Activated T-cell treated with anti-CD3 and anti-CD28 coated beads, Interleukin-2, amount 50 U/mL, for 72 hours (primary cell): ENCODE measurements at regions not wholly inside any gene's neighbourhood (a gene's known extent, or its start where the extent isn't known, plus 50 kb on each side); places are given as distances from the start of the nearest gene placed in this dataset.

Source experiments
- ATAC-seq, 2 donors: fragments of 150-1000 bp; cut with Tn5 transposase; replicated peaks in 1 of 2; 2 replicates each; pipeline ENCODE4 v1.10.0; 2021; ENCODE audit warnings: moderate library complexity in 2 of 2, mild to moderate bottlenecking in 1 of 2
- DNase-seq, 2 donors: peaks; one replicate each; pipeline ENCODE4 v3.0.0; 2021 to 2022; ENCODE audit warnings: mixed read lengths in 1 of 2
- H3K27ac Mint-ChIP-seq: one replicate; pipeline ENCODE4 v1.8.0; 2022; ENCODE audit warnings: mild to moderate bottlenecking, moderate library complexity, mixed read lengths
- H3K27me3 Mint-ChIP-seq: one replicate; pipeline ENCODE4 v1.8.0; 2022; ENCODE audit warnings: low read depth, mixed read lengths
- H3K36me3 Mint-ChIP-seq, 2 donors: one replicate each; pipeline ENCODE4 v1.8.0; 2022; ENCODE audit warnings: mixed read lengths in 2 of 2, mild to moderate bottlenecking in 1 of 2; ENCODE audit not compliant: insufficient read depth in 2 of 2
- H3K4me1 Mint-ChIP-seq: one replicate; pipeline ENCODE4 v1.8.0; 2022; ENCODE audit warnings: low read depth, mixed read lengths
- H3K4me3 Mint-ChIP-seq, 2 donors: one replicate each; pipeline ENCODE4 v1.8.0; 2022; ENCODE audit warnings: mild to moderate bottlenecking in 2 of 2, mixed read lengths in 2 of 2, moderate library complexity in 2 of 2
- H3K9me3 Mint-ChIP-seq, 2 donors: one replicate each; pipeline ENCODE4 v1.8.0; 2022; ENCODE audit warnings: mixed read lengths in 2 of 2

DNA sequence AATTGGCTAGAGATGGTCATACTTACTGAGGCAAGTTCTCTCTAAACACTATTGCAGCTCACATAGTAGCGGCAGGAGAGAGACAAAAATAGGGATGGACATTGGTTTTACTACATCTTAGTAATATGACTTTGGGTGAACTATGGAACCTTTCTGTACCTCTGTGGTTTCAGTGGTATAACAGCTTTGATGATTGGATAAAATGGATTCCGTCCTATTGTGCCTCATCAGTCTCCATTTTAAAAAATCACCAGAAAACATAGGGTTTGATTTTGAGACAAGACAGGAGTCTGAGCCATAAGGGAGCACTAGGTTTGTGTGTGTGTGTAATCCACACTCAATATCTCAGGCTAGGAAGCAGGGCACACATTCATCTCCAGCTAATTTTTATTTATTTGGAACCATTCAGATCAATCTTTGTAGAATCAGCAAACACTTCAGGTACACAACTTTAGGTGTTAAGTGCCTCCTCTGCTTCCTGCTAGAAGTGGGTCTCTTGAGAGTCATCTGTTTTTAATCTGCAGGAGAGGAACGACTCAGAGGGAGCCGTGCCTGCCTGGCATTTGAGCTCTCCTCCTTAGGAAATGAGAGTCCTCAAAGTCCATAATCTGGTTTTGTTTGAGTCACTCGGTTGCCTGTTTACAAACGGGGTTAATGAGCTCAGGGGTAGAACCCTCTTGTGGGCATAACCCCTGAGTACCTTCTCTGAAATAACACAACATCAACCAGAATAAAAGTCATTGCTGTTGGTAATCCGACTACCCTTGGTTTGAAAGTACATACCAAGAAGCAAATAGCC is 238.5 kb upstream of the BOD1L1 start:
- ATAC-seq (no peak), DNase-seq (no peak)
- Mint-ChIP-seq H3K4me1 (no peaks in the 10 kb centered on the region), H3K9me3 (peaks cover 8 to 12% of the 10 kb centered on the region in 2 donors), H3K36me3 (peaks cover 1 to 3% of the 10 kb centered on the region in 2 donors), H3K4me3 (no peak overlapping the region), H3K27ac (no peak overlapping the region), H3K27me3 (peaks cover 6% of the 10 kb centered on the region)

GRCh38 chr4:13866881-13867280 is 239.4 kb upstream of the BOD1L1 start:
- ATAC-seq = no peak
- no peaks in the 10 kb centered on the region for H3K4me1 Mint-ChIP-seq
- peaks cover 8 to 13% of the 10 kb centered on the region in 2 donors for H3K9me3 Mint-ChIP-seq

DNA sequence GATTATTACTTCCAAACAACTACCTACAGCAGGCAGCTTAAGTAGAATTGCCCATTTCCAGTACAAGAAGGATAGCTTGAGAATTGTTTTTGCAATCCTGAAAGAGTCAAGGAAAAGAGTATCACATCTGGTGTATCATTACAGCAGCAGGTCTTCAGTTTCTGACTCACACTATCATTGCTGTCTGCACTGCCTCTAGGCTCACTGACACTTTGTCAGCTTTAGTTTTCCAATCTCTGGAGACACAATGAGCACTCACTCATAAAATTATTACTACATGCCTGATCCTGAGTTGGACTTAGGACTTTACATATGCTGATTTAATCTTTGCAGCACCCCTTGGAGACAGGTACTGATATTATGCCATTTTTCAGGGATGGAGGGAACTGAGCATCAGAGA is 244.6 kb upstream of the BOD1L1 start:
- DNase-seq (no peak), ATAC-seq (no peak)
- H3K4me1 Mint-ChIP-seq = no peaks in the 10 kb centered on the region
- H3K4me3 Mint-ChIP-seq = no peak overlapping the region
- H3K27ac Mint-ChIP-seq = no peak overlapping the region
- peaks cover 10% of the 10 kb centered on the region for H3K27me3 Mint-ChIP-seq
- peaks cover 0 to 2% of the 10 kb centered on the region in 2 donors for H3K9me3 Mint-ChIP-seq
- no peaks in the 10 kb centered on the region for H3K36me3 Mint-ChIP-seq

More at GRCh38 chr4:13866881-13867280, 239.4 kb upstream of the BOD1L1 start:
- H3K27me3 Mint-ChIP-seq = peaks cover 10% of the 10 kb centered on the region
- no peak for DNase-seq
- no peak overlapping the region for H3K27ac Mint-ChIP-seq
- H3K4me3 Mint-ChIP-seq = no peak overlapping the region
- peaks cover 1 to 3% of the 10 kb centered on the region in 2 donors for H3K36me3 Mint-ChIP-seq

GRCh38 chr4:13872955-13873354 is 245.4 kb upstream of the BOD1L1 start:
- H3K9me3 Mint-ChIP-seq = peaks cover 0 to 2% of the 10 kb centered on the region in 2 donors
- no peak for ATAC-seq
- no peak overlapping the region for H3K27ac Mint-ChIP-seq
- peaks cover 10% of the 10 kb centered on the region for H3K27me3 Mint-ChIP-seq
- H3K36me3 Mint-ChIP-seq = no peaks in the 10 kb centered on the region
- no peak for DNase-seq
- no peaks in the 10 kb centered on the region for H3K4me1 Mint-ChIP-seq
- no peak overlapping the region for H3K4me3 Mint-ChIP-seq

- Mint-ChIP-seq H3K27me3 (peaks cover 16% of the 10 kb centered on the region), H3K27ac (no peak overlapping the region), H3K9me3 (peaks cover 2 to 10% of the 10 kb centered on the region in 2 donors), H3K4me1 (no peaks in the 10 kb centered on the region), H3K36me3 (no peaks in the 10 kb centered on the region), H3K4me3 (no peak overlapping the region)
- no peak for DNase-seq
- no peak for ATAC-seq
Observed at GRCh38 chr4:13875181-13875580, 247.7 kb upstream of the BOD1L1 start.

DNA sequence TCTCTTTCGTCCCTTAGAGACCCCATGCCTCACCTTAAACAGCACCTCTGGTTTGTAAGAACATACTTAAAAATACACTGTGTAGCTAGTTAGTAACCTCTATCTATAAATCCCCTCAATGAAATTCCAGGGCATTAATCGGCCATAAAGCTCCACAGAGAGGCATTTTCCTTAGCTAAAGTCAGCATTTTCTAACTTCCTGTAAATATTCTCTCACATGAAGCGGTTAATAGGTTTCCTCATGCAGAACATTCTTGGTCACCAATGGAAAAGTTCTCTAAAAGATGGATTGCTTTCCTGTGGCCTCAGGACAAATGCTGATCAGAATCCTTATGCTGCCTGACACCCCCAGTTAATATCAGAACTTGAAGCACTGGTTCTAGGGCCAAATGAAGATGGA is 248.6 kb upstream of the BOD1L1 start:
- DNase-seq = no peak
- no peak overlapping the region for H3K27ac Mint-ChIP-seq
- H3K4me3 Mint-ChIP-seq = no peak overlapping the region
- H3K36me3 Mint-ChIP-seq = no peaks in the 10 kb centered on the region
- H3K9me3 Mint-ChIP-seq = peaks cover 2 to 9% of the 10 kb centered on the region in 2 donors
- H3K27me3 Mint-ChIP-seq = peaks cover 9% of the 10 kb centered on the region
- ATAC-seq = no peak
- H3K4me1 Mint-ChIP-seq = no peaks in the 10 kb centered on the region

- ATAC-seq (no peak), DNase-seq (no peak)
- Mint-ChIP-seq H3K36me3 (no peaks in the 10 kb centered on the region), H3K4me1 (no peaks in the 10 kb centered on the region), H3K27me3 (peaks cover 6% of the 10 kb centered on the region), H3K9me3 (peaks cover 2 to 9% of the 10 kb centered on the region in 2 donors), H3K27ac (no peak overlapping the region), H3K4me3 (no peak overlapping the region)
Observed at GRCh38 chr4:13876940-13877339, 249.4 kb upstream of the BOD1L1 start.

DNA sequence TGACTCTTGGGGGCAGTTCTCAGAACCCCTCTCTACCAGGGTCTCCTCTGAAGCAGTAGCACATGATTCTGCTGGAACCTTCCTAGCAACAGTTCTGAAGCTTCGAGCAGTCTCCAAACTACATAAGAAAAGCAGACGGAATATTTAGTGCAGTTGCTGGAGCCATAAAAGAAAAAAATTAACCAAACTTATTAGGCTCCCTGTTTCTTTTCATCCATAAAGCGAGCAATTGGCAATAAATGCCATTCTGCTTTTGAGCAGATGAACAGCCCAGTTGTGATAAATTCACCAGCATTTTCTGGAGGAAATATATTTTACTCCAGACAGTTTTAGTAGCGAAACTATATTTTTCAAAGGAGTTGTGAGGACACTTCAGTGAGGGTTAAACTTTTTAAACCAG is 250.1 kb upstream of the BOD1L1 start:
- Mint-ChIP-seq H3K27ac (no peak overlapping the region), H3K4me3 (no peak overlapping the region), H3K27me3 (peaks cover 6% of the 10 kb centered on the region), H3K36me3 (no peaks in the 10 kb centered on the region), H3K9me3 (peaks cover 2 to 9% of the 10 kb centered on the region in 2 donors), H3K4me1 (no peaks in the 10 kb centered on the region)
- ATAC-seq (no peak), DNase-seq (no peak)

- peaks cover 2 to 9% of the 10 kb centered on the region in 2 donors for H3K9me3 Mint-ChIP-seq
- H3K4me3 Mint-ChIP-seq = no peak overlapping the region
- ATAC-seq (no peak), DNase-seq (no peak)
- peaks cover 6% of the 10 kb centered on the region for H3K27me3 Mint-ChIP-seq
- H3K27ac Mint-ChIP-seq = no peak overlapping the region
- no peaks in the 10 kb centered on the region for H3K36me3 Mint-ChIP-seq
- no peaks in the 10 kb centered on the region for H3K4me1 Mint-ChIP-seq
Observed at GRCh38 chr4:13881892-13882291, 254.4 kb upstream of the BOD1L1 start.

DNA sequence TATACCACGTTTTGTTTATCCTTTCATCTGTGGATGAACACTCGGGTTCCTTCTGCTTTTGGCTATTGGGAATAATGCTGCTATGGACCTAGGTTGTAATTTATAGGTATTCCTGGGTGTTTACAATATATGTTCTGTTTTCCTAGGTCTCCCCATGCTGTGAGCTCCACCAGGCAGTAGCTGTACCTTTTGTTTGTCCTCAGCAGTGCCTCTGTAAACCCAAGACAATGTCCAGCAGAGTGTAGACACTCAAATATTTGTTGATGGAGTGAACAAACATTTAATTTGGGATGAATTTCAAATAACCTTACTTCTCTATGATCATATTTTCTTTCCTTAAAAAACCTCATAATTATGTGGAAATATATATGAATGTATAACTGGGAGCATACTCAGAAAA is 259.5 kb upstream of the BOD1L1 start:
- Mint-ChIP-seq H3K27me3 (peaks cover 6% of the 10 kb centered on the region), H3K4me3 (no peak overlapping the region), H3K36me3 (no peaks in the 10 kb centered on the region), H3K4me1 (peaks cover 14% of the 10 kb centered on the region), H3K9me3 (peaks cover 0 to 1% of the 10 kb centered on the region in 2 donors), H3K27ac (no peak overlapping the region)
- DNase-seq (no peak), ATAC-seq (no peak)

DNA sequence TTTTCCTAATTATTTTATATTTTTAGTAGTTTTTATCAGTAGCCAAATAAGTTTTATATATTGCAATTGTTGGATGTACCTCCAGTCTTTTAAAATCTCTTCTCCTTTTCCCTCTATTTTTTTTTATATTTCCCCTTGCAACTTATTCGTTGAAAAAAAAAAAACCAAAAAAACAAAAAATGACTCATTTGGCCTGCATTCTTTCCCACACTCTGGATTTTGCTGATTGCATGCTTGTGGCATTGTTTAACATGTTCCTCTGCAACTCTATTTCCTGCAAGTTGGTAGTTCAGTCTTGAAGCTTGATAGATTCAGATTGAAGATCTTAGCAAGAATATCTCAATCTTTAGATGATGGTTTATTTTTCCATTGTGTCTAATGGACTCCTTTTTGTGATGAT is 260.6 kb upstream of the BOD1L1 start:
- Mint-ChIP-seq H3K4me1 (peaks cover 17% of the 10 kb centered on the region), H3K9me3 (peaks cover 0 to 1% of the 10 kb centered on the region in 2 donors), H3K27me3 (peaks cover 6% of the 10 kb centered on the region), H3K36me3 (no peaks in the 10 kb centered on the region), H3K4me3 (no peak overlapping the region), H3K27ac (no peak overlapping the region)
- ATAC-seq (no peak), DNase-seq (no peak)

- Mint-ChIP-seq H3K4me1 (peaks cover 17% of the 10 kb centered on the region), H3K27me3 (peaks cover 10% of the 10 kb centered on the region)
- peak in 1 of 2 donors; percentile 6 for ATAC-seq
Observed at GRCh38 chr4:13891544-13891939, 264.0 kb upstream of the BOD1L1 start.

DNA sequence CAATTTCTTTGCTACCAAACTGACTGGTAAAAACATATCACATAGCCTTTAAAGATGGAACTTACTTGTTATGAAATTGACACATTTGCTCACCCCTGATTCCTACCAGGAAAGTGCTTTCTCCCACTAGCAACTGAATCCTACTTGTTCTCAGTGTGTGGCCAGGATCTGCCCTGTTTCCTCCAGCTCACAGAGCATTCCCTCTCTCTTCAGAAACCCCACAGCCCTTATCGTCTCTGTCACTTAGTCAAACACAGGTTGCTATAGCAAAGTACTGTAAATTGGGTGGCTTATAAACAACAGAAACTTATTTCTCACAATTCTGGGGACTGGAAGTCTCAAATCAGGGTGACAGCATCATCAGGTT is 265.2 kb upstream of the BOD1L1 start:
- no peak for ATAC-seq
- DNase-seq = no peak
- peaks cover 0 to 1% of the 10 kb centered on the region in 2 donors for H3K9me3 Mint-ChIP-seq
- H3K27ac Mint-ChIP-seq = no peak overlapping the region
- peaks cover 12% of the 10 kb centered on the region for H3K27me3 Mint-ChIP-seq
- H3K36me3 Mint-ChIP-seq = no peaks in the 10 kb centered on the region
- no peak overlapping the region for H3K4me3 Mint-ChIP-seq
- peaks cover 17% of the 10 kb centered on the region for H3K4me1 Mint-ChIP-seq

More at GRCh38 chr4:13891544-13891939, 264.0 kb upstream of the BOD1L1 start:
- Mint-ChIP-seq H3K36me3 (no peaks in the 10 kb centered on the region), H3K9me3 (peaks cover 0 to 1% of the 10 kb centered on the region in 2 donors), H3K4me3 (no peak overlapping the region), H3K27ac (no peak overlapping the region)
- no peak for DNase-seq

- no peak overlapping the region for H3K27ac Mint-ChIP-seq
- H3K9me3 Mint-ChIP-seq = peaks cover 0 to 1% of the 10 kb centered on the region in 2 donors
- no peak overlapping the region for H3K4me3 Mint-ChIP-seq
- DNase-seq (no peak), ATAC-seq (no peak)
- H3K27me3 Mint-ChIP-seq = peaks cover 12% of the 10 kb centered on the region
- peaks cover 17% of the 10 kb centered on the region for H3K4me1 Mint-ChIP-seq
- no peaks in the 10 kb centered on the region for H3K36me3 Mint-ChIP-seq
Observed at GRCh38 chr4:13893211-13893610, 265.7 kb upstream of the BOD1L1 start.
